ENCODE measurements at regions not wholly inside any gene's neighbourhood (a gene's known extent, or its start where the extent isn't known, plus 50 kb on each side); places are given as distances from the start of the nearest gene placed in this dataset.

DNA sequence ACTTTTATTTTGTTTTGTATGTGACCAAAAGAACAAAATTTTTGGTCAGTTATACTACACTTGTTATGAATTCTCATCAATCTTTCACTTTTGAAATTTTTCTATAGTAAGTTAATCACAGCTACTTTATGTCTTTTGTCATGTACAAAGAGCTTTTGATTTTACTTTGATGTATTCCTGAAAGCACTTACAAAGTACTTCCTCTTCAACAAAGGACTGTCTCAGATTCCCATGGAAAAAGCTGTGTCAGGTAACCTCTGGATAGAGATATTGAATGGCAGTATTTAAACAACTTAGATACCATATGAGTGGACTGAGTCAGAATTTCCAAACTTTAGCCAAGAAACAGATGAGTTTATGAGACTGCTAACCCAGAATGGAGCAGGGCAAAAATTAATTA is 689.3 kb upstream of the ATXN8OS start:
- Histone ChIP-seq H3K36me3 (no peaks in the 10 kb centered on the region), H3K9me3 (peaks cover 0 to 22% (median 0%) of the 10 kb centered on the region in 11 donors), H3K27me3 (no peaks in the 10 kb centered on the region), H3K4me1 (no peaks in the 10 kb centered on the region), H3K27ac (no peak overlapping the region), H3K4me3 (no peak overlapping the region)
- ATAC-seq (no peak), DNase-seq (no peak)
- intact Hi-C loops (cut with DNase I) = no loop called here
- no peak for TF ChIP-seq CTCF (IDR thresholded peaks at IDR 0.05)

- Histone ChIP-seq H3K36me3 (no peaks in the 10 kb centered on the region), H3K9me3 (peaks cover 0 to 25% (median 0%) of the 10 kb centered on the region in 11 donors), H3K27ac (no peak overlapping the region), H3K4me3 (no peak overlapping the region), H3K27me3 (no peaks in the 10 kb centered on the region), H3K4me1 (no peaks in the 10 kb centered on the region)
- ATAC-seq (no peak), DNase-seq (no peak)
- intact Hi-C loops (cut with DNase I) = no loop called here
- WGBS, 2 donors = 67 to 80% methylated on average over 1 of the region's 1 CpG
- TF ChIP-seq CTCF (IDR thresholded peaks at IDR 0.05) = no peak
These were observed 696.9 kb upstream of the ATXN8OS start for GRCh38 chr13:69410761-69411160.

- no peak for DNase-seq
- no peak for ATAC-seq
- H3K4me3 ChIP-seq = no peak overlapping the region
- peaks cover 0 to 11% (median 0%) of the 10 kb centered on the region in 11 donors for H3K9me3 ChIP-seq
- no peaks in the 10 kb centered on the region for H3K27me3 ChIP-seq
- no peaks in the 10 kb centered on the region for H3K4me1 ChIP-seq
- 71 to 86% methylated on average over 2 of the region's 2 CpGs for WGBS, 2 donors
- no peak for TF ChIP-seq CTCF (IDR thresholded peaks at IDR 0.05)
- H3K27ac ChIP-seq = no peak overlapping the region
- intact Hi-C loops (cut with DNase I) = no loop called here
- H3K36me3 ChIP-seq = no peaks in the 10 kb centered on the region
These were observed 715.9 kb upstream of the ATXN8OS start for GRCh38 chr13:69391756-69392155.

DNA sequence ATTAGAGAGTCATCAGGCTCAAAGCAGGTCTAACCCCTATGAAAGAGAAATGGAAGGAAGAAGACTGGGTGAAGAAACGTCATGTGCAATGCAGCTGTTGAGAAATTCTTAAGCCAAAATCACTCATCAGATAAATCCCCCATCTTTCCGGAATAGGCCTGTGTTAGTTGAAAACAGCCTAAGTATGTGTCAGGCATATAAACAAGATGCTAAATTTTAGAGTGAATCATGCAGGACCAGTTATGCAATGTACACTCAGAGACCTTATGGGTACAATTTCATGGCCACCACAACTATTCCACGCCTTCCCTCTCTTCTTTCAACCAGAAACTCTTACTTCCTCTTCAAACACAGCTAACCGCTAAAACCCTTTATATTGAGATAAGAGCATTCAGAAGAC is 717.7 kb upstream of the ATXN8OS start:
- Histone ChIP-seq H3K27ac (no peak overlapping the region), H3K4me1 (no peaks in the 10 kb centered on the region), H3K4me3 (no peak overlapping the region), H3K36me3 (no peaks in the 10 kb centered on the region), H3K27me3 (no peaks in the 10 kb centered on the region), H3K9me3 (peaks cover 0 to 11% (median 0%) of the 10 kb centered on the region in 11 donors)
- no peak for TF ChIP-seq CTCF (IDR thresholded peaks at IDR 0.05)
- no peak for DNase-seq
- intact Hi-C loops (cut with DNase I) = no loop called here
- 55 to 57% methylated on average over 4 of the region's 4 CpGs for WGBS, 2 donors
- no peak for ATAC-seq

Data from heart right ventricle (tissue), 16 donors.